K562 (cell line): ENCODE measurements at regions not wholly inside any gene's neighbourhood (a gene's known extent, or its start where the extent isn't known, plus 50 kb on each side); places are given as distances from the start of the nearest gene placed in this dataset.

Experiments
- ATF6 ChIP-seq: sonication (generic); formaldehyde crosslinking; IDR thresholded peaks from 2 replicates; pipeline ENCODE4 v1.4.0; 2020; ENCODE audit warnings: mild to moderate bottlenecking, missing genetic modification reagents
- CHD4 ChIP-seq: fragments of 200-600 bp; sonication (generic); IDR thresholded peaks from 3 replicates; pipeline ENCODE4 v1.6.1; 2012; ENCODE audit warnings: low read depth, mild to moderate bottlenecking, mixed read lengths, low read length, inconsistent platforms; ENCODE audit not compliant: insufficient read depth, insufficient replicate concordance, poor library complexity, severe bottlenecking
- CREBBP ChIP-seq: IDR thresholded peaks from one replicate; pipeline ENCODE4 v1.6.1; 2012; ENCODE audit warnings: low read depth, mild to moderate bottlenecking, control low read depth, inconsistent platforms, low read length
- EP300 ChIP-seq: IDR thresholded peaks from 2 replicates; pipeline ENCODE4 v1.6.1; 2012; ENCODE audit warnings: low read length, improper control_type of control experiment
- JUN ChIP-seq, 2 experiments: sonication (generic) in 1 of 2; formaldehyde crosslinking in 1 of 2; IDR thresholded peaks; 2 replicates each; pipeline versions ENCODE4 v1.6.1 to v1.8.0; 2012 to 2022; ENCODE audit warnings: borderline replicate concordance in 2 of 2, mild to moderate bottlenecking in 2 of 2, improper control_type of control experiment in 1 of 2, low read depth in 1 of 2, low read length in 1 of 2, missing genetic modification reagents in 1 of 2
- MTA3 ChIP-seq: fragments of 450-650 bp; formaldehyde crosslinking; IDR thresholded peaks from 2 replicates; pipeline ENCODE4 v1.6.1; 2017; ENCODE audit warnings: mild to moderate bottlenecking, borderline replicate concordance
- RERE ChIP-seq: sonication (generic); formaldehyde crosslinking; IDR thresholded peaks from 2 replicates; pipeline ENCODE4 v1.8.0; 2023; ENCODE audit warnings: missing genetic modification reagents, mild to moderate bottlenecking, borderline replicate concordance
- YY1 ChIP-seq, 3 experiments: IDR thresholded peaks; 2 replicates each; pipeline ENCODE4 v1.6.1; 2011; ENCODE audit warnings: low read length in 2 of 3, mild to moderate bottlenecking in 2 of 3, moderate library complexity in 2 of 3, borderline replicate concordance in 1 of 3, control low read depth in 1 of 3, low read depth in 1 of 3; ENCODE audit not compliant: insufficient read depth in 3 of 3, insufficient replicate concordance in 2 of 3, control insufficient read depth in 1 of 3, insufficient read length in 1 of 3; ENCODE audit errors: extremely low read depth in 1 of 3

- TF ChIP-seq JUN (IDR thresholded peaks at IDR 0.05; ENCODE audit: borderline replicate concordance, low read depth, low read length): no peak
- no peak for TF ChIP-seq JUN (CRISPR knock-in tag; IDR thresholded peaks at IDR 0.05; ENCODE audit: borderline replicate concordance)
- TF ChIP-seq MTA3: no peak
- TF ChIP-seq RERE (CRISPR knock-in tag): no peak
- TF ChIP-seq CREBBP: no peak
- no peak for TF ChIP-seq EP300
- peak in 1 of 3 experiments; percentile 40 for TF ChIP-seq YY1 (IDR thresholded peaks at IDR 0.05; ENCODE audit: borderline replicate concordance in 1 of 3, control insufficient read depth in 1 of 3, extremely low read depth in 1 of 3, insufficient read depth in 3 of 3, insufficient read length in 1 of 3, insufficient replicate concordance in 2 of 3, low read depth in 1 of 3, low read length in 2 of 3)
- TF ChIP-seq CHD4: no peak
- no peak for TF ChIP-seq ATF6
Observed at GRCh38 chr6:100255701-100256100, 209.0 kb downstream of the SIM1 start.
